ENCODE measurements at regions not wholly inside any gene's neighbourhood (a gene's known extent, or its start where the extent isn't known, plus 50 kb on each side); places are given as distances from the start of the nearest gene placed in this dataset.
"Not testable (repeated sequence)": the region's sequence is repeated elsewhere in the genome, so short reads cannot be mapped to it uniquely, and the experiment has no call there.

- DNase-seq (ENCODE audit: low spot score); intact Hi-C loops (cut with DNase I): not testable (repeated sequence)
These were observed 2730.6 kb downstream of the RPIA start for GRCh38 chr2:91422102-91422501.

- DNase-seq (ENCODE audit: low spot score); intact Hi-C loops (cut with DNase I): not testable (repeated sequence)
These were observed 2735.7 kb downstream of the RPIA start for GRCh38 chr2:91427148-91427547.

- intact Hi-C loops (cut with DNase I): not testable (repeated sequence)
- peak; percentile 75 for DNase-seq (ENCODE audit: low spot score)
These were observed 2750.4 kb downstream of the RPIA start for GRCh38 chr2:91441932-91442245.

- no peak for DNase-seq (ENCODE audit: low spot score)
- intact Hi-C loops (cut with DNase I): no loop called here
These were observed 2750.9 kb downstream of the RPIA start for GRCh38 chr2:91442246-91442905.

GRCh38 chr2:91442906-91443729, 2751.6 kb downstream of the RPIA start:
- intact Hi-C loops (cut with DNase I): not testable (repeated sequence)
- DNase-seq (ENCODE audit: low spot score): peak; percentile 75

GRCh38 chr2:91443730-91444115, 2752.2 kb downstream of the RPIA start:
- DNase-seq (ENCODE audit: low spot score); intact Hi-C loops (cut with DNase I): not testable (repeated sequence)

GRCh38 chr2:91445705-91446104, 2754.2 kb downstream of the RPIA start:
- intact Hi-C loops (cut with DNase I); DNase-seq (ENCODE audit: low spot score): not testable (repeated sequence)

GRCh38 chr2:91446489-91446888, 2755.0 kb downstream of the RPIA start:
- DNase-seq (ENCODE audit: low spot score); intact Hi-C loops (cut with DNase I): not testable (repeated sequence)

GRCh38 chr2:91446915-91447314, 2755.4 kb downstream of the RPIA start:
- DNase-seq (ENCODE audit: low spot score); intact Hi-C loops (cut with DNase I): not testable (repeated sequence)

- intact Hi-C loops (cut with DNase I); DNase-seq (ENCODE audit: low spot score): not testable (repeated sequence)
These were observed 2756.0 kb downstream of the RPIA start for GRCh38 chr2:91447508-91447907.

- DNase-seq (ENCODE audit: low spot score); intact Hi-C loops (cut with DNase I): not testable (repeated sequence)
These were observed 2770.8 kb downstream of the RPIA start for GRCh38 chr2:91462292-91462691.

GRCh38 chr2:91463007-91463406, 2771.5 kb downstream of the RPIA start:
- DNase-seq (ENCODE audit: low spot score); intact Hi-C loops (cut with DNase I): not testable (repeated sequence)

- intact Hi-C loops (cut with DNase I); DNase-seq (ENCODE audit: low spot score): not testable (repeated sequence)
These were observed 2775.4 kb downstream of the RPIA start for GRCh38 chr2:91466780-91467363.

GRCh38 chr2:91476244-91476935, 2784.9 kb downstream of the RPIA start:
- intact Hi-C loops (cut with DNase I); DNase-seq (ENCODE audit: low spot score): not testable (repeated sequence)

GRCh38 chr2:91476936-91477246, 2785.4 kb downstream of the RPIA start:
- intact Hi-C loops (cut with DNase I); DNase-seq (ENCODE audit: low spot score): not testable (repeated sequence)

- intact Hi-C loops (cut with DNase I); DNase-seq (ENCODE audit: low spot score): not testable (repeated sequence)
These were observed 2785.8 kb downstream of the RPIA start for GRCh38 chr2:91477291-91477690.

- peak; percentile 70 for DNase-seq (ENCODE audit: low spot score)
- intact Hi-C loops (cut with DNase I): no loop called here
These were observed 2786.5 kb downstream of the RPIA start for GRCh38 chr2:91477731-91478672.

GRCh38 chr2:91478851-91479718, 2787.6 kb downstream of the RPIA start:
- intact Hi-C loops (cut with DNase I); DNase-seq (ENCODE audit: low spot score): not testable (repeated sequence)

Measured in cardiac septum (tissue), 1 donor.